ENCODE measurements at regions not wholly inside any gene's neighbourhood (a gene's known extent, or its start where the extent isn't known, plus 50 kb on each side); places are given as distances from the start of the nearest gene placed in this dataset.
"Not testable (repeated sequence)": the region's sequence is repeated elsewhere in the genome, so short reads cannot be mapped to it uniquely, and the experiment has no call there.

- no peak for DNase-seq (ENCODE audit: low spot score)
These were observed 119.3 kb upstream of the SLC7A14 start for GRCh38 chr3:170705131-170705530.

DNA sequence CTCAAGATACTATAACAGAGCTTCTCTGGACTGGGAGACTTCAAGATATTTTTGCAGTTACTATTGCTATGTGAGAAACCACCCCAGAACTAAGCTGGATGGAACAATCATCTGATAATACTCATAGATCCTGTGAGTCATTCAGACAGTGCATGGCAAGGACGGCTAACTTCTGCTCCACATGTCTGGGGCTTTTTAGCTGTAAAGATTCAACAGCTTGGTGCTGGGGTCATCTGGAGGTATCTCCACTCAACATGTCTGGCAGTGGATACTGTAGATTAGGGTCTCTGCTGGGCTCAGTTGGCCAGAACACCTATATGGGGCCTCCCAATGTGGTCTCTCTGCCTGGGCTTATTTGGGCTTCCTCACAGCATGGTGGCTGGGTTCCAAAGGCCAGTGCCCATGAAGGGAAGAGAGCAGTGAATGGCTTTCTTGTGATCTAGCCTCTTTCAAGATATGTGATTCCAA, 117.3 kb upstream of the SLC7A14 start:
- no peak for DNase-seq (ENCODE audit: low spot score)

- no peak for DNase-seq (ENCODE audit: low spot score)
These were observed 116.1 kb upstream of the SLC7A14 start for GRCh38 chr3:170701696-170702678.

DNA sequence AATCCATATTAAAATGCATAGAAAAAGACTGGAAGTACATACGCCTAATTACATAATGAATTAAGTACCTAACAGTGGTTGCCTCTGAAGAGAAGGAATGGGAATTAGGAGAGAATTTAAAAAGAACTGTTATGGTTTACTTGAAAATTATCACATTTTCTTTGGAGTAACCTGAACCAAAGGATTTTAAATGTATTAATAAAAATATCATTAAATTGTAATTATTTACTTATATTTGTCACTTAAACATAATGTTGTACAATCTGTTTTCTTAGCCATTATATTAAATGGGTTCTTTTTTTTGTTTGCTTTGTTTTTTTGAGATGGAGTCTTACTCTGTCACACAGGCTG, 114.2 kb upstream of the SLC7A14 start:
- no peak for DNase-seq (ENCODE audit: low spot score)

DNA sequence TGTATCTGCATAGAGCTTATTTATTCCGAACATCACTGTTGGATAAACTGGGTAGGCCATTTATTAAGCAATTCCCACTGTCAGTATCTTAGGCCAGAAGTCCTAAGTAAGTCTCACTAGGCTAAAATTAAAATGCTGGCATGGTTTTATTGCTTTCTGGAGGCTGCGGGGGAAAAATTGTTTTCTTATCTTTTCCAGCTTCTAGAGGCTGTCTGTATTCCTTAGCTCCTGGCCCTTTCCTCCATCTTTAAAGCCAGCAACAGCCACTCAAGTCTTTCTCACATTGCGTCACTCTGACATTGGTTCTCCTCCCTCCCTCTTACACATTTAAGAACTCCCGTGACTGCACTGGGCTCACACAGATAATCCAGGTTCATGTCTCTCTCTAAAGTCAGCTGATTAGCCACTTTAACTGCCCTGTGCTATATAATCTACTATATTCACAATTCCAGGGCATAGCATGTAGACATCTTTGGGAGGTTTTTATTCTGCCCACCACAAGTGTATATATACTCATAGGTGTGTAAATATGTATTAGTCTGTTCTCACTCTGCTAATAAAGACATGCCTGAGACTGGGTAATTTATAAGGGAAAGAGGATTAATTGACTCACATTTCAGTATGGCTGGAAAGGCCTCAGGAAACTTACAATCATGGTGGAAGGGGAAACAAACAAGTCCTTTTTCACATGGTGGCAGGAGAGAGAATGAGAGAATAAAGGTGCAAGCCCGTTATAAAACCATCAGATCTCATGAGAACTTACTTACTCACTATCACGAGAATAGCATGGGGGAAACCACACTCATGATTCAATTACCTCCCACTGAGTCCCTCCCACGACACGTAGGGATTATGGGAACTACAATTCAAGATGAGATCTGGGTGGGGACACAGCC, 113.5 kb upstream of the SLC7A14 start:
- DNase-seq (ENCODE audit: low spot score) = no peak

GRCh38 chr3:170697908-170698307, 112.0 kb upstream of the SLC7A14 start:
- no peak for DNase-seq (ENCODE audit: low spot score)

DNA sequence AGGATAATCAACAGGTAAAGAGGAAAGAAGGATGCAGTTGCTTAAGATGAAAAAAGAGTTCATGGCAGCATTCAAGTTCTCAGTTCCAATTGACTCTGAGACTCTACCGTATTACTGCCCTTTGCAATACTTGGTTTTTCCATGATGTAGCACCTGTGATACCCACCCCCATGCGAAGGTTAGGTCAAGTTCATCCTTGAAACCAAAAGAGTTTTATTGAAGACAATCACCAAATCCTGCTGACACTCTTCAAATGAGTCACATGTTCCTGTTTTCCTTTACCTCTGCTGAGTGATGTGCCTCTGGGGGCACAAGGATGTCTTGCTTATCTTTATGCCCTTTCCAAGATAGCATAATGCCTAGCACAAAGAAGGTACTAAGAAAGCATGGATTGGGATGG, 111.3 kb upstream of the SLC7A14 start:
- no peak for DNase-seq (ENCODE audit: low spot score)

GRCh38 chr3:170695486-170696064, 109.7 kb upstream of the SLC7A14 start:
- no peak for DNase-seq (ENCODE audit: low spot score)

- DNase-seq (ENCODE audit: low spot score) = no peak
These were observed 106.8 kb upstream of the SLC7A14 start for GRCh38 chr3:170692720-170693119.

DNA sequence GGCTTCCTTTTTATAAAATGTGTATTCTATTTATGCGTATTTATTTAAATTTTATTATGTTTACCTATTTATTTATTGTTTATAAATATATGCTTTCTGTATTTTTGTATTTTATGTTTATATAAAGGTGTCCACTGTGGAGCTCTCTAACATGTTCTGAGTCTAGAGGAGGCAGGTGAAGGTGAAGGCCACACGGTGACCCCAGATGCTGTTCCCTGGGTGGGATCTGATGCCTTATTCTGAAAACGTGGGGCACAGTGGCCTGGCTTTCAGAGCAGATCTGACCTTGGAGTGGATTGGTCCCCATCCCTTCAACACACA, 104.7 kb upstream of the SLC7A14 start:
- no peak for DNase-seq (ENCODE audit: low spot score)

- peak; percentile 68 for DNase-seq (ENCODE audit: low spot score)
These were observed 104.2 kb upstream of the SLC7A14 start for GRCh38 chr3:170689893-170690660.

- DNase-seq (ENCODE audit: low spot score) = no peak
These were observed 103.5 kb upstream of the SLC7A14 start for GRCh38 chr3:170689296-170689829.

DNA sequence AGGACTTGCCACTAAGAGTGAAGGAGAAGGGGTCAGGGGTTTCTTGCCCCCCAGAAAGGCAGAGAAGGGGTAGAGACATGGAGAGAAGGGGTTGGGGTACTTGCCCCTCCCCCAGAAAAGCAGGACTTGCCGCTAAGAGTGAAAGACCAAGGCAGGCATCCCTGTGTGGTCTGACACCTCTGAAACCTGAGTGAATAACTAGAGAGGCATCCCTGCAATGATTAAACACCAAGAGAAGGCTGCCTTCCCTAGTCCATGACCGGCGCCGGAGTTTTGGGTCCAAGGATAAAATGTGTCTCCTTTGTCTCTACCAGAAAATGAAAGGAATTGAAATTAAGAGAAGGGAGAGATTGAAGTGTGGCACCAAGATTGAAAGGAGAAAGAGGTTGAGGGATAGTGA, 102.3 kb upstream of the SLC7A14 start:
- not testable (repeated sequence) for DNase-seq (ENCODE audit: low spot score)

DNA sequence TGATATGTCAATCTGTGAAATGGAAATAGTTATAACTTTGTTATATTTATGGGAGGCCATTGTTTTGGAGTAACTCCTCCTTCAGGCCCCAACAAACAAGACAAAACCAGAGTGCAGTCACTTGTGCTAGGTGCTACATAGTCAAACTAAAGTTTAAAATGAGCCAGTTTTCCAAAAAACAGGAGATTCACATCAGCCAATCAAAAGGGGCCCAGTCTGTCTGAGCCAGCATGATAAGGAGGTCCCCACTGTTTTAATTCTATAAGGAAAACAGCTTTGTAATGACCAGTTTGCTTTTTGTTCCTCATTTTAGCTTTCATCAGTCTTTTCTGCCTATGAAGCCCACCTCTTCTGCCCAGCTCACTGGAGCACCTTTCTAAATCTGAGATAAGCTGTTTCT, 94.7 kb upstream of the SLC7A14 start:
- DNase-seq (ENCODE audit: low spot score) = no peak

DNA sequence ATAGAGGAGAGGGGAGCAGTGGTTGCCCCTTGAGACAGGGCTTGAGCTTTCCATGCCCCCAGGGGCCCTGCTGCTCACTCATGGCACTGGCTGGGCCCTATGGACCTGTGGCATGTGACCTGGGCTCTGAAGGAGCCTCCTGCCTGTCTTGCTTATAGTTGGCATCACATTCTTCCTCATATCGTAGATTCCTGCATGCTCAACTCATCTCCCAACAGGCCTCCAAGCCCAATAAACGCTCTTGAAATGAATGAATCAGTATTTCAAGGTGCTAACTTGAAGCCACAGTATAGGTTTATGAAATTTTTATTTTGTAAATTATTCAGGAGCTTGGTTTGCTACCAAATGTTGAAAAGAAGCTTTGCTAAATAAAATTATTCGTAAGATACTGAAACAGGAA, 93.3 kb upstream of the SLC7A14 start:
- DNase-seq (ENCODE audit: low spot score) = no peak

DNA sequence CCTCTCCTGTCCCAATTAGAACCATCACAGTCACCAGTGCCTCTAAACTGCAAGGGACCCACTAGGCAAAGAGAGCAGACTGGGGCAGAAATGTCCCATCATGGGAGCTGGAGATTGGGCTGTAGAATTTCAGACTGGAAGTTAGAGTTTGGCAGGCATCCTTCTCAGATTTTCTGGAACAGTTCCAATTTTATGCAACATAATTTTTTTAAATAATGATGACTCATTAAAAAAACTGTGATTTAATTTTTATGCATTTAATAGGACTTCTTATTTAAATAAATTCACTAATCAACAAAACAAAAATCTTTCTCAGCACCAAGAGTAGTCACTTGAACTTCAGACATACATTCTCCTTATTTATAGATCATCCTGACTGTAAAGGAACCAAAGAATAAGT, 84.6 kb upstream of the SLC7A14 start:
- no peak for DNase-seq (ENCODE audit: low spot score)

GRCh38 chr3:170662986-170663385, 77.1 kb upstream of the SLC7A14 start:
- DNase-seq (ENCODE audit: low spot score) = not testable (repeated sequence)

DNA sequence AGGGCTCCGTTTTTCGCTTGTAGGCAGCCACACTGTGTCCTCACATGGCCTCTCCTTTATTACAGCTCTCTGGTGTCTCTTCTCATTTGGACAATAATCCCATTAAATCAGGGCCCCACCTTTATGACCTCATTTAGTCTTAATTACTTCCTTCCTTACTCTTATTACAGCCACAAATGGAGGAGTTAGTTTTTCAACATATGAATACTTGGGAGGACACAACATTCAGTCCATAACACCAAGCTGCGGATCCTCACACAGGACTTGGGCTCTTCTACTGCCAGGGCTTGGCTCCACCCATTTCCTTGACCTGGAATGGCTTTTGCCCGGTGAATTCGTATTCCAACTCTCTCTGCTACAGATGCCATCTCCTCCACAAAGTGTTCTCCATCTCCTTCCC, 74.3 kb upstream of the SLC7A14 start:
- DNase-seq (ENCODE audit: low spot score) = no peak

- DNase-seq (ENCODE audit: low spot score) = no peak
These were observed 71.4 kb upstream of the SLC7A14 start for GRCh38 chr3:170657312-170657711.

GRCh38 chr3:170656284-170656683, 70.4 kb upstream of the SLC7A14 start:
- DNase-seq (ENCODE audit: low spot score) = no peak

- DNase-seq (ENCODE audit: low spot score) = no peak
These were observed 67.9 kb upstream of the SLC7A14 start for GRCh38 chr3:170653801-170654200.
